IMR-90 (cell line): ENCODE measurements at regions not wholly inside any gene's neighbourhood (a gene's known extent, or its start where the extent isn't known, plus 50 kb on each side); places are given as distances from the start of the nearest gene placed in this dataset.
"Not testable (repeated sequence)": the region's sequence is repeated elsewhere in the genome, so short reads cannot be mapped to it uniquely, and the experiment has no call there.

ENCODE experiments used
- ATAC-seq: fragments of 200-7000 bp; cut with Tn5 transposase; 2 replicates; pipeline ENCODE4 v1.9.1; 2020; ENCODE audit warnings: low read depth, mild to moderate bottlenecking, moderate library complexity
- BruUV-seq: library from RNA; stranded (reverse); fragments of 400-500 nt; replicated peaks from 2 replicates; lab custom pipeline; 2021; lab: Mats Ljungman, UMichigan
- CTCF ChIA-PET: fragments of 300-600 bp; formaldehyde crosslinking; extraction: SDS; loops from one replicate; lab custom pipeline; 2021; ENCODE audit warnings: antibody characterized with exemption; lab: Yijun Ruan, JAX
- POLR2A ChIA-PET: fragments of 300-600 bp; sonication (Branson Sonifier 250); formaldehyde crosslinking; loops from one replicate; lab custom pipeline; 2022; ENCODE audit warnings: antibody characterized with exemption; ENCODE audit not compliant: unreplicated experiment; lab: Charles Lee
- DNase-seq: peaks from one replicate; pipeline ENCODE4 v3.0.0; 2013
- H2AFZ ChIP-seq: replicated peaks from 2 replicates; pipeline ENCODE3; 2013; ENCODE audit warnings: low read length, mild to moderate bottlenecking; ENCODE audit not compliant: poor library complexity
- H2AK5ac ChIP-seq: 2 replicates; pipeline ENCODE4 v1.6.1; 2013; ENCODE audit warnings: low read depth, low read length, inconsistent platforms
- H2AK9ac ChIP-seq: replicated peaks from 2 replicates; pipeline ENCODE3; 2013; ENCODE audit warnings: mild to moderate bottlenecking, low read depth, low read length, moderate library complexity; ENCODE audit not compliant: poor library complexity
- H2BK120ac ChIP-seq: 2 replicates; pipeline ENCODE4 v1.6.1; 2013; ENCODE audit warnings: low read depth, low read length, inconsistent platforms
- H2BK15ac ChIP-seq: 3 replicates; pipeline ENCODE4 v1.6.1; 2013; ENCODE audit warnings: low read depth, low read length, inconsistent platforms
- H2BK20ac ChIP-seq: 2 replicates; pipeline ENCODE4 v1.6.1; 2013; ENCODE audit warnings: low read depth, mild to moderate bottlenecking, inconsistent platforms, low read length, moderate library complexity
- H2BK5ac ChIP-seq: 2 replicates; pipeline ENCODE4 v1.6.1; 2013; ENCODE audit warnings: mild to moderate bottlenecking, low read depth, low read length, inconsistent platforms; ENCODE audit not compliant: poor library complexity, severe bottlenecking
- H3K14ac ChIP-seq: replicated peaks from 2 replicates; pipeline ENCODE4 v1.6.1; 2013; ENCODE audit warnings: low read depth, low read length, inconsistent platforms
- H3K18ac ChIP-seq: 2 replicates; pipeline ENCODE4 v1.6.1; 2013; ENCODE audit warnings: low read depth, low read length, control low read depth
- H3K23ac ChIP-seq: 2 replicates; pipeline ENCODE4 v1.6.1; 2013; ENCODE audit warnings: low read depth, low read length, inconsistent platforms
- H3K27ac ChIP-seq: 2 replicates; pipeline ENCODE4 v1.5.1; 2013; ENCODE audit warnings: mild to moderate bottlenecking, control low read depth, low read length; ENCODE audit not compliant: insufficient read depth
- H3K27me3 ChIP-seq: 2 replicates; pipeline ENCODE4 v1.6.1; 2013; ENCODE audit warnings: low read length; ENCODE audit not compliant: control insufficient read depth, insufficient read depth
- H3K36me3 ChIP-seq: 2 replicates; pipeline ENCODE4 v1.6.1; 2013; ENCODE audit warnings: low read length, mixed read lengths; ENCODE audit not compliant: control insufficient read depth, insufficient read depth
- H3K4ac ChIP-seq: 2 replicates; pipeline ENCODE4 v1.6.1; 2013; ENCODE audit warnings: low read depth, low read length, inconsistent platforms
- H3K4me1 ChIP-seq: 2 replicates; pipeline ENCODE4 v1.6.1; 2013; ENCODE audit warnings: low read length, mixed read lengths; ENCODE audit not compliant: control insufficient read depth, insufficient read depth
- H3K4me2 ChIP-seq: 2 replicates; pipeline ENCODE4 v1.6.1; 2013; ENCODE audit warnings: low read depth, mild to moderate bottlenecking, control low read depth, low read length, moderate library complexity
- H3K4me3 ChIP-seq: 2 replicates; pipeline ENCODE4 v1.5.1; 2013; ENCODE audit warnings: low read depth, mild to moderate bottlenecking, control low read depth, low read length, moderate library complexity; ENCODE audit not compliant: insufficient read depth
- H3K56ac ChIP-seq: 2 replicates; pipeline ENCODE4 v1.6.1; 2013; ENCODE audit warnings: low read length, inconsistent platforms; ENCODE audit not compliant: insufficient read depth; ENCODE audit errors: extremely low read depth
- H3K79me1 ChIP-seq, 2 experiments: 2 replicates each; pipeline ENCODE4 v1.6.1; 2013; ENCODE audit warnings: low read length in 2 of 2, inconsistent platforms in 1 of 2, low read depth in 1 of 2
- H3K9ac ChIP-seq: 2 replicates; pipeline ENCODE4 v1.6.1; 2013; ENCODE audit warnings: low read depth, low read length, control low read depth
- H3K9me1 ChIP-seq: 2 replicates; pipeline ENCODE4 v1.6.1; 2013; ENCODE audit warnings: low read length, inconsistent platforms; ENCODE audit not compliant: insufficient read depth
- H3K9me3 ChIP-seq: 2 replicates; pipeline ENCODE4 v1.6.1; 2013; ENCODE audit warnings: low read length; ENCODE audit not compliant: control insufficient read depth, insufficient read depth
- H4K20me1 ChIP-seq: 2 replicates; pipeline ENCODE4 v1.6.1; 2013; ENCODE audit warnings: low read length, inconsistent platforms; ENCODE audit not compliant: insufficient read depth
- H4K5ac ChIP-seq: 2 replicates; pipeline ENCODE4 v1.6.1; 2013; ENCODE audit warnings: mild to moderate bottlenecking, low read depth, low read length, control low read depth
- H4K8ac ChIP-seq, 2 experiments: 2 replicates each; pipeline ENCODE4 v1.6.1; 2013; ENCODE audit warnings: low read depth in 2 of 2, low read length in 2 of 2, control low read depth in 1 of 2, inconsistent platforms in 1 of 2
- H4K91ac ChIP-seq: 2 replicates; pipeline ENCODE4 v1.6.1; 2013; ENCODE audit warnings: low read depth, low read length, inconsistent platforms; ENCODE audit not compliant: insufficient read depth
- WGBS, 2 experiments: methylation state at CpG; one replicate each; pipeline versions ENCODE4 v1.1.5 to v1.1.7; 2013; ENCODE audit warnings: missing lambda C conversion rate in 2 of 2; ENCODE audit not compliant: insufficient read length in 1 of 2; ENCODE audit errors: extremely low coverage in 2 of 2; 5-methylcytosine and 5-hydroxymethylcytosine counted together
- dilution Hi-C: fragments of 300-500 bp; cut with HindIII; formaldehyde crosslinking; loops from one replicate; pipeline ENCODE4 v1.14.3; 2018; ENCODE audit warnings: low sequenced_read_pairs; ENCODE audit not compliant: unreplicated experiment
- in situ Hi-C: fragments of 300-500 bp; cut with MboI; formaldehyde crosslinking; loops from 3 replicates; pipeline ENCODE4 v1.14.3; 2019; ENCODE audit warnings: low sequenced_read_pairs, inconsistent platforms, mixed read lengths
- intact Hi-C: fragments of 100-400 bp; cut with micrococcal nuclease; formaldehyde crosslinking; loops from 2 replicates; pipeline ENCODE4 v1.10.0; 2022

- not testable (repeated sequence) for DNase-seq
Measured at GRCh38 chr4:3585567-3585966, 53.3 kb upstream of the LRPAP1 start.

More at GRCh38 chr4:3585567-3585966, 53.3 kb upstream of the LRPAP1 start:
- H4K8ac ChIP-seq, H3K9me1 ChIP-seq, H3K23ac ChIP-seq, H3K36me3 ChIP-seq, H3K4me3 ChIP-seq, H2BK120ac ChIP-seq, H2AFZ ChIP-seq, H2BK5ac ChIP-seq, in situ Hi-C loops, H3K4me2 ChIP-seq, H3K14ac ChIP-seq, H3K79me1 ChIP-seq, H2BK15ac ChIP-seq, H3K18ac ChIP-seq, H3K27ac ChIP-seq, dilution Hi-C loops, ATAC-seq, H4K5ac ChIP-seq, H2AK5ac ChIP-seq, CTCF ChIA-PET, POLR2A ChIA-PET, H4K91ac ChIP-seq, H3K4ac ChIP-seq, H3K27me3 ChIP-seq, H3K9ac ChIP-seq, H4K20me1 ChIP-seq, H3K4me1 ChIP-seq, H2BK20ac ChIP-seq, H3K56ac ChIP-seq, H2AK9ac ChIP-seq, BruUV-seq, H3K9me3 ChIP-seq, intact Hi-C loops: not testable (repeated sequence)
- no CpG with 5 or more reads among the region's 7 CpGs for WGBS, 2 experiments
